Erythroblast (primary cell): ENCODE measurements at regions not wholly inside any gene's neighbourhood (a gene's known extent, or its start where the extent isn't known, plus 50 kb on each side); places are given as distances from the start of the nearest gene placed in this dataset.

Source experiments
- GATA1 ChIP-seq: IDR thresholded peaks from 2 replicates; pipeline ENCODE4 v1.6.1; 2011; ENCODE audit warnings: low read depth, mild to moderate bottlenecking, control low read depth, low read length, moderate library complexity
- POLR2A ChIP-seq: IDR thresholded peaks from 2 replicates; pipeline ENCODE4 v1.6.1; 2011; ENCODE audit warnings: mild to moderate bottlenecking, low read length

- TF ChIP-seq POLR2A (no peak), GATA1 (no peak)
These were observed 346.8 kb upstream of the TCF4 start for GRCh38 chr18:55934821-55935220.
